Left renal cortex interstitium (tissue), 4 donors: ENCODE measurements at regions not wholly inside any gene's neighbourhood (a gene's known extent, or its start where the extent isn't known, plus 50 kb on each side); places are given as distances from the start of the nearest gene placed in this dataset.

Source experiments
- DNase-seq, 4 donors: peaks; one replicate each; pipeline ENCODE4 v3.0.0-alpha.2; 2013; ENCODE audit warnings: low read depth in 4 of 4, low spot score in 2 of 4, missing footprints in 1 of 4

DNA sequence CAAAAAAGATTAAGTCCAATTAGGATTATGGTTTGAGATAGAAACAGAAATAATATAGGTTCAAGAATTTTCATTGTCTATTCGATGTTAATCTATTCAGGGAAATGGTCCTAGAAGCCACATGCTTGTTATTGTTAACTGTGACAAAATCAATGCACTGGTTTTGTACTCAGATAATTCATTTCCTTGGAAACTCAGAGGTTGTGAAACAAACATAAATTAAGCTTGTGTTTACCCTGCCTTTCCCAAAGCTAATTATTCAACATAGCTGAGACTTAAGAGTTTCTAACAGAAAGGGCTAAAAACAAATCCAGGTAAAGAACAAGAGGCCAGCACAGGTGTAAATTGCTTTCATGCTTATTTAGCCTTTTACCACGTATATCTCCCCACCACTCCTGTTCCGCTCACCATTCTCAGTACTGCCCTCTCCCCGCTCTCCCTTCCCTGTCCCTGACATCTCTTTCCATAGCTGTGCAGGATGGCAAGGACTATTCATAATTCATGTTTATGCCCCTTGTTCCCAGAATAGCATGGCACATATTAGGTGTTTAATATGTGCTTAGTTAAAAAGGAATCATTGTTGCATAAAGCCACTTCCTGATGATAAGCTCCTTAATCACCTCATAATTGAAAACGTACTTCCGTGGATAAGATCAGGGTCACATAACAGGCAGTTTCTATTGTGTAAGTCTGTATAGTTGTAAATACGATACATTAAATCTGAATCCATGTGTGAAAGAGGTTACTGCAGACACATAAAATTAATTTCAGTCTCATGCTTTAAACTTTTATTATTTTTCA is 131.8 kb upstream of the USP15 start:
- no peak for DNase-seq

DNA sequence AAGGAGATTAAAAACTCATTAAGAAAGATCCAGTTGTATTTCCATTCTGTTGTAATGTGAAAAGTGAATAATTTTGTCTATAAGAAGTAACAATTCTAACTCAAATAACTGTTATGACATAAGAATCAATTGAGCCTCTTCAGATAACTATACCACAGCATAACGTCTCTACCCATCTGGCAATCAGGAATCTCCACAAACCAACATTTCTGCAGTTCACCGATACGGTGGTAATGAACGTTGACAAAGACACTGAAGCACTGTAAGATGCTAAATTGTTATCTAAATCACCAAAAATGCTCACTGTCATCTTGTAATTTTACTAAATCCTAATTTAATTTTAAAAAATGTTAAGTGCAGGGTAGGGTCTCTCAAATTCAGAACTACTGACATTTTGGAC is 130.9 kb upstream of the USP15 start:
- DNase-seq = no peak

- DNase-seq = no peak
Measured at GRCh38 chr12:62130402-62130801, 129.8 kb upstream of the USP15 start.

DNA sequence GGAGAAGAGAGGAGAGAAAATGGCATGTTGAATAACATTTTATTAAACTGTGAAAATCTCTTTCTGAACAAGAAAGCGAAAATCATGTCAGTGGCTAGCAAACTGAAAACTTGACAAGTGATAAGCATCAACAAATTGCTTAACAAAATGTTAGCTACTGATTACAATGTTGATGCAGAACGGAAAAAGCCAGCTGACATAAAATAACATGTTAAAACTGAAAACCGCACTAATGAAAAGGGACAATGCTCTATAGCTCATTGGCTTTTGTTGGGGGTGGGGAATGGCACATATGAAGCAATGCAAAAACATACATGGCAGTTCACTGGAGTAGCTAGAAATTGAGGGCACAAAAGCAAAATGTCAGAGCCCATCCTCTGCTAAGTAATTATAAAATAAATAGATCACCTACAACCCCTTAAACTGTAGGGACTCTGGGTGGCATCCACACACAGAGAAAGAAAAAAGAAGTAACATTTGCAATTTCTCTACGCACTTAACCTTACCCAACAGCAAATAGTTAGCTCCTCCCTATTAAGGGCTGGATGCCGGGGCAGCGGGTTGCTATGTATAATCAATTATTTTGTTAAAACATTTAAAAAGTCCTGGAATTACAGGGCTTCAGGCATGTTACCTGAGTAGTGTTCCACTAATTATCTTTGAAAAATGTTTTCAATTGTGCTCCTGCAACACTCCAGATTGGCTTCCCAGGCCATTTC is 129.2 kb upstream of the USP15 start:
- no peak for DNase-seq

DNA sequence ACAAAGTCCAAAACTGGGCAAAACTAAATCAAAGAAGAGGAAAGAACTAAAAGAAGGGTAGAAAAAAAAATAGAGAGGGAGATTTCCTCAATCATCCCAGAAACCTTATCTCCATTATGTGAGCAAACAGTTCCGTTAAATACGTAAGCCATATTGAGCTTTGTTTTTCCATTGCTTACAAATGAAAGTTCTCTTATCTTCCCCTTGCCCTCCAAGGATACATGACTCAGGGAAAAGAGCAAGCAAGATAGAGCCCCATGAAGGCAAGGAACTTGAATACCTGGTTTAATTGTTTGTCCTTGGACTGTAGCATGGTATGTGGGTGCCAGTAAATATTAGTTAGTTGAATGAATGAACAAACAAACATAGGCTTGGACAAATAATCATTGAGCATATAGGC is 126.8 kb upstream of the USP15 start:
- DNase-seq = no peak

GRCh38 chr12:62135553-62136200 is 124.5 kb upstream of the USP15 start:
- no peak for DNase-seq

DNA sequence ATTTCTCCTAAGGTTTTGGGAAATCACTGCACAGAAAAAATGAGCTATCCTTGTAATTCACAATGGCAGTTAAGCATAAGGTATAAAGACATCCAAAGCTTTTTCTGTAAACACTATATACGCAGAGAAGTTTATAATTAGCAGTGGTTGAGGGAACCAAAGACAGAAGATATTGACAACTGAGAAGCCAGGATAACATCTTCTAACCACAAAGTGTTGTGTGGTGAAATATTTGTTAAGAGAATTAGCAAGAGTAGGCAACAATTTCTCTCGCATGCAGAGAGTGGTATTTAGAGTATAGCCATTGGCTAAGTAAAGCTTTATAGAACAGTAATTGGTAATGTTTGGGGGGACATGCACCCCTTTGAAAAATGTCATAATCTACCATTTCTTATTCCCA is 123.7 kb upstream of the USP15 start:
- no peak for DNase-seq

DNA sequence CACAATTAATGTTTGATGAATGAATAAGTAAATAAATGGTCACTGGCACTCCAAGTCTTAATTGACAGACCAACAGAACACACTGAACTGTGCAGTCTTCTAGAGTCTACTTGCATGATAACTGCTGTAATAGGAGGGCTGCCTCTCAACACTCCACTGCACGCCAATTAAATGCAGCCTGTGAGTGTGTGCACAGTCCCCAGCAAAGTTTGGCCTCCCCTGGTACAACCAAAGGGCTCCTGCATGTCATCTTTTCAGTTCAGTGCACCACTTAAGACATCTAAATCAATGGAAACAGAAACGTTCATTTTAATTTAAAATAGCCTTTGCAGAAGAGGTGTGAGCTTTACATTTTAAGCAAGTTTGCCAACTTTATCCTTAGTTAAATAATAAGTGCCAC is 121.7 kb upstream of the USP15 start:
- no peak for DNase-seq

GRCh38 chr12:62146318-62146717 is 113.9 kb upstream of the USP15 start:
- DNase-seq = no peak

- no peak for DNase-seq
Measured at GRCh38 chr12:62158013-62158412, 102.2 kb upstream of the USP15 start.

DNA sequence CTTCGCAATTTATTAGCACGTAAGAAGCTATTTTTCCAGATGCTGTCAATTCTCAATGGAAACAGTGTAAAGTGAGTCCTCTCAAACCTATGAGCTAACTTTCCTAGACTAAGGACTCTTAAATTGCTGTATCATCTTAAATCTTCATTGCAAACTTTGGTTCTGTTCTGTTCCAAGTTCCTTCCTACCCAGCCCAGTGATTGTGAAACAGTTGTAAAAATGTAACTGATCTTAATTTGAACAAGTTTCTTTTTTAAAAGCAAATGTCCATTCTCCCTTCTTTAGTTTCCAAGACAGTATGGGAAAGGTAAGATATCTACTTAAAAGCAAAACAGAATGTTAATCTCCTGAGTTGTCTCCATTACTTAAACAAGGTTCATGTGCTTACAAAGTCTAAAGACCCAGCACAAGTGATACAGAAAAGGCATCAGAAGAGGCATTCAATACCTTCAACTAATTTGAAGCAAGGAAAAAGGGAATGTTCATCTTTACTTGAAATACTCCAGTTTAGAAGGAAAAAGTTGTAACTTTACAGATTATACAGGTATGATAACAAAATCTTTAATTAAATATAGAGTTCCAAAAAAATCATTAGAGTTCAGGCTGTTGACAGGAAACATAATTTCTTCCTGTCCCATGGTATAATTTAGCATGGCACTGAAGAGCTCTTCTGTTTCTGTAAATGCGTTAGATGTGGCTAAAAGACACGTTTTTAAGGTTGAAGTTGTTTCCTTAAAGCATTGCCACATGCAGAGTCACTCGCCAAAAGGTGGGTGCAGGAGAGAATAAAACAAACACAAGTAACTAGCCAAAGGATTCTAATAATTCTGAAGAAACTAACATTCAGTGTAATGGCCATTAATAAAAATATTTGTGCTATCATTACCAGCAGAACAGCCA is 101.5 kb upstream of the USP15 start:
- no peak for DNase-seq

GRCh38 chr12:62162214-62162613 is 98.0 kb upstream of the USP15 start:
- DNase-seq = no peak

- DNase-seq = no peak
Measured at GRCh38 chr12:62163368-62163767, 96.8 kb upstream of the USP15 start.

DNA sequence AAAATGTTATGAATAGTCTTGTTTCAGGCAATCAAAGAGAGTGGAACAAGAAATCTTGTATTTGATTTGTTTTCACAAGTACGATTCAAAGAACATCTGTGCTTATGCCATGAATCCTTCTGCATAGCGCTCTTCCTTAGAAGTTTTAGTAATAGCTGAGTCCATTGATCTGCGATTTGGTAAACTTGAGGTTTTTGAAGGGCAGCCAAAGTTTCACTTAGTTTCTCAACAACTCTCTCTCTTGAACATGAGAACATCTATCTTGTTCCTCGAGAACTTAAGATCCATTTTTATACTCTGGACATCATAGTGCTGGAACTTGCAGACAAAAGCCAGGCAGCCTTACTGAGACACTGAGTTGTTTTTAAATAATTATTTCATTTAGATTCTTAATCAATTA is 96.2 kb upstream of the USP15 start:
- DNase-seq = no peak

- DNase-seq = no peak
Measured at GRCh38 chr12:62166525-62166924, 93.7 kb upstream of the USP15 start.

DNA sequence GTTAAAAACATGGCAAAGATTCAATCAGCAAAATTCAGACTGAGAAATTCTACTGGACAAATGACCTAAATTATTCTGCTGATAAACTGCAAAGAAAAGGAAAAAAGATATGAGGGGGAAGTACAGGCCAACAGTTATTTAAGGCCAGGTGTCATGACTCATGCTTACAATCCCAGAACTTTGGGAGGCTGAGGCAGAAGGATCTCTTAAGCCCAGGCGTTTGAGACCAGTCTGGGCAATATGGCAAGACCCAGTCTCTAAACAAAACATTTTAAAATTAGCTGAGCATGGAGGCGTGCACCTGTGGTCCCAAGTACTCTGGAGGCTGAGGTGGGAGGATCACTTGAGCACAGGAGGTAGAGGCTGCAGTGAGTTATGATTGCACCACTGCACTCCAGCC is 91.8 kb upstream of the USP15 start:
- DNase-seq = no peak

- DNase-seq = no peak
Measured at GRCh38 chr12:62170241-62170640, 90.0 kb upstream of the USP15 start.

DNA sequence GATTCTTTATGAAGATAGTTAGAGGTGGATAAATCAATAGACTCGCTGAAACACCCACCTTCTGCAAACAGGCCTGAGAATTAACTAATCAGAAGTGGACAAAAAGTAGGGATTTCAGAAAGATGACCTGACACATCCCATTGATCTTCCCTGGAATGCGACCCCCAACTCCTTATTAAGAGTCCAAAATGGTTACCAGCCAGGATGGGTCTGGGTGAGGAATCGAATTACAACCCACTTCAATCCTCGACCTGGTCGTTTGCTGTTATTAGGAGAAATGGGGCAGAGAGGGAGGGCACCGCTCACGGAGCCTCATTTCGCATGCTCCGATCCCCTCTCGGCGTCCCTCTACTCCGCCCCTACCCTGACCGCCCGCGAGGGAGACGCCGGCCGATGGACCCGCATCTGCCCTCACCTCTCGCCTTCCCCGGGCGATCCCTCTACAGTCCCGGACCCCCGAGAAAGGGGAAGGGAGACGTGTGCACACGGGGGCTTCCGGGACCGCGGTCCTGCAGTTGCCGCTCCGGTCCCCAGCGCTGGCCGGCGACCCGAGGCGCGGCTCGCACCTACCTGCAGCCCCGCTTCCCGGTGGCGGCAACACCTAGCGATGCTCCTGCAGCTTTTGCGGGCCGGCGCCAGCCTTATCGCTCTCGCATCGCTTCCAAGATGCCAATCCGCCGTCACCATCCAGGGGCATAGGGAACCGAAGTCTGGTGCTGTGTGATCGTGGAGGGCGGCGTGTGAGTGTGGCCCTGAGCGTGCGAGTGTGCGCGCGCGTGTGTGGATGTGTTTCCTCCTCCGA is 69.3 kb upstream of the USP15 start:
- no peak for DNase-seq

DNA sequence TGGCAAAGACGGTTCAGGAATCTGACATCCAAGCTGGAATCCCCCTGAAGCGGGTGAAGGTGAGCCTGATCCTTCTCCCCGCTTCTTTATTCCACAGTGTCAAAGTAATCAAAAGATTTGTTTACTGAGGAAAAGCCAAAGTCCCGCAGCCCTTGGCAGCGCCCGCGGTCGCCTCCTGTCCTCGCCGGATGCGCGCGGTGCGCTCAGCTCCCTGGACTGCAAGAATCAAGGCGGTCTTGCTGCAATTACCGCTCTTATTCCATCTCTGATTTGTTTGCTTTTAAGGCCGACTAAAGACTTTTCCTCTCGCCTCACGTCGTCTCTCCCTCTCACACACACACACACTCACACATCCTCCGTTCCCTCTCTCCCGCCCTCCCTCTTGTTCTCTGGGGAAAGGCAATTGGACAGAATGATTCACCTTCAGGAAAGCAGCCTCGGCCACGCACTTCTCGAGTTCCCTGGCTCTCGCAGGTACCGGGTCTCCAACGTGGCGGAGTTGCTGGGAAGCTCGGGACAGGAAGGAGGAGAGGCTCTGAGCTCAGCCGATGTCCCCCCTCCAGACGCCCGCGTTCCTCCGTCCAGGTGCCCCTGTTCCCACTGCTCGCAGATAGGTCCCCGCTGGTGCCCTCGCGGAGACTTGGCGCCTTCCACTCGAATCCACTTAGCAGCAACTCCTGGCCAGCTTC is 68.6 kb upstream of the USP15 start:
- no peak for DNase-seq
